Urinary bladder (tissue), 3 donors: ENCODE measurements at regions not wholly inside any gene's neighbourhood (a gene's known extent, or its start where the extent isn't known, plus 50 kb on each side); places are given as distances from the start of the nearest gene placed in this dataset.

Experiments
- DNase-seq: peaks from one replicate; pipeline ENCODE4 v3.0.0-alpha.2; 2015; ENCODE audit errors: extremely low spot score
- H3K27ac ChIP-seq: one replicate; pipeline ENCODE4 v1.5.1; 2013; ENCODE audit warnings: low read depth, mild to moderate bottlenecking, moderate library complexity
- H3K36me3 ChIP-seq: one replicate; pipeline ENCODE4 v1.6.1; 2013; ENCODE audit warnings: mild to moderate bottlenecking, moderate library complexity; ENCODE audit not compliant: insufficient read depth
- H3K4me1 ChIP-seq: one replicate; pipeline ENCODE4 v1.6.1; 2013; ENCODE audit warnings: mild to moderate bottlenecking, moderate library complexity; ENCODE audit not compliant: insufficient read depth
- H3K4me3 ChIP-seq: one replicate; pipeline ENCODE4 v1.5.1; 2013; ENCODE audit warnings: low read depth, low read length
- WGBS: extraction: QIAGEN DNeasy Blood & Tissue Kit; methylation state at CpG from one replicate; pipeline ENCODE4 v1.1.7; 2013; 5-methylcytosine and 5-hydroxymethylcytosine counted together
- donor health status: healthy with polysubstance abuse.
- donor health status: healthy.

GRCh38 chr12:126496201-126496600 is 1431.0 kb downstream of the AACS start:
- no peaks in the 10 kb centered on the region for H3K36me3 ChIP-seq
- no peak overlapping the region for H3K4me3 ChIP-seq
- no peaks in the 10 kb centered on the region for H3K4me1 ChIP-seq
- WGBS, result 68% methylated on average over 3 of the region's 3 CpGs
- H3K27ac ChIP-seq, result no peak overlapping the region
- DNase-seq, result no peak

DNA sequence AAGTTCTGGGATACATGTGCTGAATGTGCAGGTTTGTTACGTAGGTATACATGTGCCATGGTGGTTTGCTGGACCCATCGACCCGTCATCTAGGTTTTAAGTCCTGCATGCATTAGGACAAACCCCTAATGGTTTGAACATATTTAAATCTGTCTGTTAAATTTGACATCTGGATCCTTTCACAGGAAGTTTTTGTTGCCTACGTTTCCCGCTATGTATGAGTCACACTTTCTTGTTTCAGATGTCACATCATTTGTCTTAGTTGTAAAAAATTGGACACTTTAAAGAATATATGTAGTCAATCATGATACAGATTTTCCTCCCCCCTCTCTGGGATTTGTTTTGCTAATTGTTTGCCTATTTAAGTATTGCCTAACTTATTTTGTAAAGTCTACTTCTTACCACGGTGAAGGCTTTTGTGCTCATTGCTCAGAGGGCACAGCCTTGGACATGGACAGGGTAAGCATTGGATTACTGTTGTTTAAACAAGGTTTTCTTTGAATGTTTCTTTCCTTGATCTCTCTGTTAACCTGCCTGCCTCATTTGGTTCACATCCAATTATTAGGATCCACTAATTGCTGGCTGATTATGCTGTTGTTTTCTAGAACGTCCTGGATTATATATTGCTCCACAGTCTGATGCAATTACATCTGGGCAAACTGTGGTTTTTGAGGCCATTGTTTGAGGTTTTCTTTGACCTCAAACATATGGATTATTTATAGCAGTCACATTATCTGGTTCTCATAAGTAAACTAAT is 1441.4 kb downstream of the AACS start:
- Histone ChIP-seq H3K36me3 (no peaks in the 10 kb centered on the region), H3K27ac (no peak overlapping the region), H3K4me1 (no peaks in the 10 kb centered on the region), H3K4me3 (no peak overlapping the region)
- DNase-seq, result no peak
- 69% methylated on average over 7 of the region's 7 CpGs for WGBS

- H3K4me3 ChIP-seq, result no peak overlapping the region
- H3K4me1 ChIP-seq, result no peaks in the 10 kb centered on the region
- DNase-seq, result no peak
- no peak overlapping the region for H3K27ac ChIP-seq
- WGBS, result 44% methylated on average over 2 of the region's 2 CpGs
- H3K36me3 ChIP-seq, result no peaks in the 10 kb centered on the region
Observed at GRCh38 chr12:126507231-126507630, 1442.0 kb downstream of the AACS start.

DNA sequence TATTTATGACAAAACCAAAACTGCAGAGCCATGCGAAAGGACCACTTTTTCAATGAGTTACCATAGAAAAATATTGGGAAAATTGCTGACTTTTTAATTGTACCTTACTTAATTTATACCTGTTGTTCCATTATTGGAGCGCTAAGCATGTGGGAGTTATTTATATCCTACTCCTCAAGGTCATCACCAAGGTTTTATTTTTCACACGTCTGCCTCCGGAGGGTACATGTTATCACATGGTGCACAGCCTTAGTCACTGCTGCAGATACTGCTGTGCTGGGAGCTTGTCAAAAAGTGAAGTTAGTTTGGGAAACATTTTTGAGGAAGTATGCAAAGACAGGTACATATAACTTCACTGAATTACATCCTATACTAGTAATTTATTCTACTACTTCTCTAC is 1444.3 kb downstream of the AACS start:
- Histone ChIP-seq H3K4me1 (no peaks in the 10 kb centered on the region), H3K27ac (no peak overlapping the region), H3K36me3 (no peaks in the 10 kb centered on the region), H3K4me3 (no peak overlapping the region)
- DNase-seq, result no peak
- 55% methylated on average over 4 of the region's 4 CpGs for whole genome bisulfite sequencing

DNA sequence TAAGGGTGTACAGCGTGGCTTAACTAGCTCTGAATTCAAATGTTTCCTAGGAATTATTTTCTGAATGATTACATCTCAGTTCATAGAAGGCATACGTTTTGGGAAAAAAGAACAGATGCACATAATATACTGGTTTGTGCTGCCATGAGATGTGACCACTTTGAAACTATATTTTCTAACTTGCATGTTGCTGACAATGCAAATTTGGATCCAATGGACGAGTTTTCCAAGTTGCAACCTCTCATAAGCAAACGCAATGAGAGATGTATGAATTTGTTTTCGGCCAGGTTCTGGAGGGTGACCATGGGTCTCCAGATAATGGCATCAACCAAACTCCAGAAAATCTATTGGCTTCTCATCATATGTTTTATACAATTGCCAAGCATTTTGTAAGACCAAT is 1445.4 kb downstream of the AACS start:
- H3K27ac ChIP-seq, result no peak overlapping the region
- no peak for DNase-seq
- 81% methylated on average over 5 of the region's 5 CpGs for WGBS
- H3K36me3 ChIP-seq, result no peaks in the 10 kb centered on the region
- H3K4me3 ChIP-seq, result no peak overlapping the region
- no peaks in the 10 kb centered on the region for H3K4me1 ChIP-seq

DNA sequence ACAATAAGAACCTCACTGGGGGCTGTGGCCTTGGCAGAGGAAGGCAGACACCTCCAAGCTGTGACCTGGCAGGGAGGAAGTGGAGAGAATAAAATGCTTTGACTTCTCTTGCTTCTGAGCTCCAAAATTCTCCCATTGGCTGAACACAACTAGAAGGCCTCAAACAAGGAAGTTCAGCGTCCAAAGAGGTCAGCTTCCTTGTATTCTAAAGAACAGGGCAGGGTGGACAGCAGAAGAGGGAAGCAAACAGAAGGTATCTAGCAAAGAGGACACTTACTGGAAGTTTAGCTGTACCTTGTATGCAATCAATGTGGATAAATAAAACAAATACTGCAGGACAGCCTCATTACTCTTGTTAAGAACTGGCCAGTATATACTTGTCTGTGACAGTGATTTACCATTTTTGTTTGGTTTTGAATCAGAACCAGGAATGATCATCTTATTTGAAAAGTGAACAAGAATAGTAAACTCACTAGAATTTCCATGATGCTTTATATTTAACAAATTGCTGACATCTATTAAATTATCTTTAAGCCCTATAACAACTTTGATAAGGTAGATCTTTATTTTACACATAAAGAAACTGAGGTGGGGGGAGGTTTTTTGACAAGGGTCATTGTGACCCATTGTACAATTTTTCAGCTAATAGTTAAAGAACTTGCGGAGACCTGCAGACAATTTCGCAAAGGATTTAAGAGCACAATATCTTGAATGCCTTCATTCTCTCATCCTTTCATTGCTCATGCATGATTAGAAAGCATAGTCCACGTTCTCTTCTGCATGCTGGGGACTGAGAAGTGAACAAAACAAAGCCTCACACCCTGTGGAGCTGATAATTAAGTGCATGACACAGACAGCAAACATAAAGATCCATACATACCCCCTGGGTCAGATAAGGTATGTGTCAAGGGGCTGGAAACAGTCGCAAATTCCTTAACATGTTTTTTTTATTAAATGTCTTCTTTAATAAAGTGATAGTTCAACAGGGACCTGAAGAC is 1448.0 kb downstream of the AACS start:
- Histone ChIP-seq H3K36me3 (no peaks in the 10 kb centered on the region), H3K4me1 (no peaks in the 10 kb centered on the region), H3K4me3 (no peak overlapping the region), H3K27ac (no peak overlapping the region)
- WGBS, result 59% methylated on average over 5 of the region's 5 CpGs
- no peak for DNase-seq

DNA sequence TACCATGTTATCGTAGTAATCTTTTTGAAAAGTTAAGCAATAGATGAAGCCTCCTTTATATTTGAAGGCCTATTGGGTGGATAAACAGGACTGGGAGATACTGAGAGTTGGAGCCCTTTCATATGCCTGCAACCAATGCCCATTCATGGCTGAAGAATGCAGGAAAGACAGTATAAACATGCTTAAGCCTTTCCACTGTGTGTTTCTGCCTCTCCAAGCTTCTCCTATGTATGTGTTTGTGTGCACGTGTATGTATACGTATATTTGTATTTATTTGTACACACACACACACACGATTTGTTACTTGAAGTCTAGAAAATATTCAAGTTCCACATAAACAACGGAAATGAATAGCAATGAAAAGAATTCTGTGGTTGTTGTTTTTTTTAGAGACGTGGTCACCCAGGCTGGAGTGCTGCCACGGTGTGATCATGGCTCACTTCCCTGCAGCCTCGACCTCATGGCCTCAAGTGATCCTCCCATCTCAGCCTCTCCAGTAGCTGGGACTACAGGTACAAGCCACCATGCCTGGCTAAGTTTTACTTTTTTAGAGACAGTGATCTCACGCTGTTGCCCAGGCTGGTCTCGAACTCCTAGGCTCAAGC is 1453.5 kb downstream of the AACS start:
- WGBS, result 72% methylated on average over 10 of the region's 10 CpGs
- Histone ChIP-seq H3K36me3 (no peaks in the 10 kb centered on the region), H3K4me3 (no peak overlapping the region), H3K4me1 (no peaks in the 10 kb centered on the region), H3K27ac (no peak overlapping the region)
- no peak for DNase-seq

DNA sequence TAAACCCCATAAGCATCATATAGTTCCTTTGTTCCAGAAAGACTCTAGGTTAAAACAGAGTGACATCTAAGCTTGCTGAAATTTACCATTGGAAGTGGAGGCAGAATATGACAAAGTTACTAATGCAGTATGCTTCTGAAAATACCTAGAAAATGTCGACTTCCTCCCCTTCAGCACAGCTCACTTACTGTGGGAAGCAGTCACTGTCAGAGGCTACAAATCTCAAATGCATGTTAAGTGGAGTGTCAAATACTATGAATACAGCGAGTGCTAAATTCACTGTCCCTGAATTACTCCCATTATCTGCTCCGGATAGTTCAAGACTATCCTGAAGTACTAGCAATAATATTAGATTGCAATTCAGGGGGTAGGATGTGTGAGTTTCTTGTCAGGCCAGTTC is 1454.6 kb downstream of the AACS start:
- no peaks in the 10 kb centered on the region for H3K36me3 ChIP-seq
- DNase-seq, result no peak
- WGBS, result 67% methylated on average over 3 of the region's 3 CpGs
- no peak overlapping the region for H3K4me3 ChIP-seq
- H3K27ac ChIP-seq, result no peak overlapping the region
- no peaks in the 10 kb centered on the region for H3K4me1 ChIP-seq

- 58% methylated on average over 7 of the region's 7 CpGs for WGBS
Observed at GRCh38 chr12:126523891-126524290, 1458.7 kb downstream of the AACS start.

GRCh38 chr12:126534495-126534894 is 1469.3 kb downstream of the AACS start:
- H3K4me3 ChIP-seq, result no peak overlapping the region
- 62% methylated on average over 2 of the region's 2 CpGs for WGBS
- DNase-seq, result no peak
- H3K36me3 ChIP-seq, result no peaks in the 10 kb centered on the region
- no peak overlapping the region for H3K27ac ChIP-seq
- no peaks in the 10 kb centered on the region for H3K4me1 ChIP-seq

More at GRCh38 chr12:126523891-126524290, 1458.7 kb downstream of the AACS start:
- Histone ChIP-seq H3K27ac (no peak overlapping the region), H3K4me3 (no peak overlapping the region), H3K4me1 (no peaks in the 10 kb centered on the region), H3K36me3 (no peaks in the 10 kb centered on the region)
- no peak for DNase-seq

GRCh38 chr12:126534942-126535341 is 1469.7 kb downstream of the AACS start:
- H3K4me1 ChIP-seq, result no peaks in the 10 kb centered on the region
- no peaks in the 10 kb centered on the region for H3K36me3 ChIP-seq
- WGBS, result 67% methylated on average over 1 of the region's 1 CpG
- H3K27ac ChIP-seq, result no peak overlapping the region
- DNase-seq, result no peak
- no peak overlapping the region for H3K4me3 ChIP-seq

GRCh38 chr12:126535971-126536370 is 1470.7 kb downstream of the AACS start:
- 59% methylated on average over 4 of the region's 4 CpGs for WGBS
- Histone ChIP-seq H3K27ac (no peak overlapping the region), H3K36me3 (no peaks in the 10 kb centered on the region), H3K4me3 (no peak overlapping the region), H3K4me1 (no peaks in the 10 kb centered on the region)
- DNase-seq, result no peak

DNA sequence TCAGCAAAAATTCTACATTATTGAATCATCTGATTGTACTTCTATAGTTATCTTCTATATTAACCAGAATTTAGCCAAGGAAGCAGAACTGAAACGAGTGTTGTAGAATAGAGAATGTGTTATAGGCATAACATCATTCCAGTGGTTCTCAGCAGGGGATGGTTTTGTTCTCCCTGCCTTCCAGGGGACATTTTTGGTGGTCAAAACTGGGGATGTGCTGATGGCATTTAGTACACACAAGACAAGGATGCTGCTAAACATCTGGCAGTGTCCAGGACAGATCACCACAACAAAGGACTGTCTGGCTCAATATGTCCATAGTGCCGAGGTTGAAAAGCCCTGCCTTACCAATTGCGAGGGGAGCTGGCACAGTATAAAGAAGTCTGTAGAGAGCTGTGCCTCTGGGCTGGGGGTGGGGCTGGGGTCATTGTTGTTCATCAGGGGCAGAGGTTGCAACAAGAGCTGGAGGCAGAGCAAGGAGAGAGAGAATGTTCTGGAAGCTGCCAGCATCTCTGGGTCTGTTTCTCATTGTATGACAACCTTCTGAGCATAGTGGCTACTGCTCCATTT is 1472.8 kb downstream of the AACS start:
- Histone ChIP-seq H3K36me3 (no peaks in the 10 kb centered on the region), H3K4me1 (no peaks in the 10 kb centered on the region), H3K4me3 (no peak overlapping the region), H3K27ac (no peak overlapping the region)
- no peak for DNase-seq
- WGBS, result 60% methylated on average over 3 of the region's 3 CpGs
